A549 (cell line): ENCODE measurements at regions not wholly inside any gene's neighbourhood (a gene's known extent, or its start where the extent isn't known, plus 50 kb on each side); places are given as distances from the start of the nearest gene placed in this dataset.

ENCODE experiments used
- CHD2 ChIP-seq: fragments of 150-350 bp; IDR thresholded peaks from 2 replicates; pipeline ENCODE4 v1.6.1; 2014; ENCODE audit warnings: low read length; ENCODE audit not compliant: partially characterized antibody
- EP300 ChIP-seq, 2 experiments: fragments of >200 bp; sonication (Bioruptor Twin); formaldehyde crosslinking; IDR thresholded peaks; 2 replicates in 1 of 2; 3 replicates in 1 of 2; pipeline ENCODE4 v1.6.1; 2016 to 2017
- HDAC2 ChIP-seq: fragments of 200-600 bp; sonication (generic); IDR thresholded peaks from 2 replicates; pipeline ENCODE4 v1.6.1; 2016
- POLR2A ChIP-seq: IDR thresholded peaks from 2 replicates; pipeline ENCODE4 v1.6.1; 2012; ENCODE audit warnings: mild to moderate bottlenecking, low read length
- SMC3 ChIP-seq: fragments of >200 bp; sonication (Bioruptor Twin); formaldehyde crosslinking; IDR thresholded peaks from 3 replicates; pipeline ENCODE4 v1.6.1; 2018; ENCODE audit warnings: inconsistent platforms
- TF ChIP-seq, protein P1 (sequence below): fragments of 450-650 bp; IDR thresholded peaks from 2 replicates; pipeline ENCODE4 v1.6.1; 2014; ENCODE audit warnings: antibody characterized with exemption
- TF ChIP-seq, protein P2 (sequence below): fragments of >200 bp; sonication (Bioruptor Twin); formaldehyde crosslinking; IDR thresholded peaks from 3 replicates; pipeline ENCODE4 v1.5.1; 2016
- TF ChIP-seq, protein P3 (sequence below): IDR thresholded peaks from 2 replicates; pipeline ENCODE4 v1.6.1; 2012
- TF ChIP-seq, protein P4 (sequence below): fragments of 200-600 bp; sonication (generic); IDR thresholded peaks from 2 replicates; pipeline ENCODE4 v1.6.1; 2016; ENCODE audit warnings: antibody characterized with exemption, mild to moderate bottlenecking, moderate library complexity
- TF ChIP-seq, protein P5 (sequence below): fragments of 150-350 bp; IDR thresholded peaks from 2 replicates; pipeline ENCODE4 v1.6.1; 2014; ENCODE audit warnings: low read depth, mild to moderate bottlenecking, low read length

DNA sequence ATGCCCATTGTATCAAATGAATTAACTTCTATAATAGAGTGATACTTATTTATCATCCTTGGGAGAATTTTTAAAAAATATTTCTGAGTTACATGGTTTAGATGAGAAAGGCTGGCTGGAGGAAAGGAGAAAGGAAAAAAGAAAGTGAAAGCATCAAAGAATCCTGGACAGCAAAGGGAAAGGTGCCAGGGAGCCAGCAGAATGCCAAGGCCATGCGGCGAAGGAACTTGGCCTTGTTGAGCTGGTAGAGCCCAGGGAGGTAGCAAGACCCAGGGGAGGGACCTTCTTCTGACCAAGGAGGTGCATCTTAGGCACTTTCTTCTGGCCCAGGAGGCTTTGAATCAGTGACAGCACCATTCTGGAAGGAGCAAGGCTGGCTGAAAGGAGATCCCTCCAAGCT lies 240.5 kb downstream of the ENC1 start:
- TF ChIP-seq, protein P1, sequence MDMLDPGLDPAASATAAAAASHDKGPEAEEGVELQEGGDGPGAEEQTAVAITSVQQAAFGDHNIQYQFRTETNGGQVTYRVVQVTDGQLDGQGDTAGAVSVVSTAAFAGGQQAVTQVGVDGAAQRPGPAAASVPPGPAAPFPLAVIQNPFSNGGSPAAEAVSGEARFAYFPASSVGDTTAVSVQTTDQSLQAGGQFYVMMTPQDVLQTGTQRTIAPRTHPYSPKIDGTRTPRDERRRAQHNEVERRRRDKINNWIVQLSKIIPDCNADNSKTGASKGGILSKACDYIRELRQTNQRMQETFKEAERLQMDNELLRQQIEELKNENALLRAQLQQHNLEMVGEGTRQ, result no peak
- TF ChIP-seq SMC3 (no peak), EP300 (IDR thresholded peaks at IDR 0.05) (no peak), HDAC2 (no peak), CHD2 (no peak), POLR2A (no peak)
- TF ChIP-seq, protein P2, sequence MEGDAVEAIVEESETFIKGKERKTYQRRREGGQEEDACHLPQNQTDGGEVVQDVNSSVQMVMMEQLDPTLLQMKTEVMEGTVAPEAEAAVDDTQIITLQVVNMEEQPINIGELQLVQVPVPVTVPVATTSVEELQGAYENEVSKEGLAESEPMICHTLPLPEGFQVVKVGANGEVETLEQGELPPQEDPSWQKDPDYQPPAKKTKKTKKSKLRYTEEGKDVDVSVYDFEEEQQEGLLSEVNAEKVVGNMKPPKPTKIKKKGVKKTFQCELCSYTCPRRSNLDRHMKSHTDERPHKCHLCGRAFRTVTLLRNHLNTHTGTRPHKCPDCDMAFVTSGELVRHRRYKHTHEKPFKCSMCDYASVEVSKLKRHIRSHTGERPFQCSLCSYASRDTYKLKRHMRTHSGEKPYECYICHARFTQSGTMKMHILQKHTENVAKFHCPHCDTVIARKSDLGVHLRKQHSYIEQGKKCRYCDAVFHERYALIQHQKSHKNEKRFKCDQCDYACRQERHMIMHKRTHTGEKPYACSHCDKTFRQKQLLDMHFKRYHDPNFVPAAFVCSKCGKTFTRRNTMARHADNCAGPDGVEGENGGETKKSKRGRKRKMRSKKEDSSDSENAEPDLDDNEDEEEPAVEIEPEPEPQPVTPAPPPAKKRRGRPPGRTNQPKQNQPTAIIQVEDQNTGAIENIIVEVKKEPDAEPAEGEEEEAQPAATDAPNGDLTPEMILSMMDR, result no peak
- TF ChIP-seq, protein P3, sequence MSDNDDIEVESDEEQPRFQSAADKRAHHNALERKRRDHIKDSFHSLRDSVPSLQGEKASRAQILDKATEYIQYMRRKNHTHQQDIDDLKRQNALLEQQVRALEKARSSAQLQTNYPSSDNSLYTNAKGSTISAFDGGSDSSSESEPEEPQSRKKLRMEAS, result no peak
- TF ChIP-seq, protein P4, sequence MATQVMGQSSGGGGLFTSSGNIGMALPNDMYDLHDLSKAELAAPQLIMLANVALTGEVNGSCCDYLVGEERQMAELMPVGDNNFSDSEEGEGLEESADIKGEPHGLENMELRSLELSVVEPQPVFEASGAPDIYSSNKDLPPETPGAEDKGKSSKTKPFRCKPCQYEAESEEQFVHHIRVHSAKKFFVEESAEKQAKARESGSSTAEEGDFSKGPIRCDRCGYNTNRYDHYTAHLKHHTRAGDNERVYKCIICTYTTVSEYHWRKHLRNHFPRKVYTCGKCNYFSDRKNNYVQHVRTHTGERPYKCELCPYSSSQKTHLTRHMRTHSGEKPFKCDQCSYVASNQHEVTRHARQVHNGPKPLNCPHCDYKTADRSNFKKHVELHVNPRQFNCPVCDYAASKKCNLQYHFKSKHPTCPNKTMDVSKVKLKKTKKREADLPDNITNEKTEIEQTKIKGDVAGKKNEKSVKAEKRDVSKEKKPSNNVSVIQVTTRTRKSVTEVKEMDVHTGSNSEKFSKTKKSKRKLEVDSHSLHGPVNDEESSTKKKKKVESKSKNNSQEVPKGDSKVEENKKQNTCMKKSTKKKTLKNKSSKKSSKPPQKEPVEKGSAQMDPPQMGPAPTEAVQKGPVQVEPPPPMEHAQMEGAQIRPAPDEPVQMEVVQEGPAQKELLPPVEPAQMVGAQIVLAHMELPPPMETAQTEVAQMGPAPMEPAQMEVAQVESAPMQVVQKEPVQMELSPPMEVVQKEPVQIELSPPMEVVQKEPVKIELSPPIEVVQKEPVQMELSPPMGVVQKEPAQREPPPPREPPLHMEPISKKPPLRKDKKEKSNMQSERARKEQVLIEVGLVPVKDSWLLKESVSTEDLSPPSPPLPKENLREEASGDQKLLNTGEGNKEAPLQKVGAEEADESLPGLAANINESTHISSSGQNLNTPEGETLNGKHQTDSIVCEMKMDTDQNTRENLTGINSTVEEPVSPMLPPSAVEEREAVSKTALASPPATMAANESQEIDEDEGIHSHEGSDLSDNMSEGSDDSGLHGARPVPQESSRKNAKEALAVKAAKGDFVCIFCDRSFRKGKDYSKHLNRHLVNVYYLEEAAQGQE, result no peak
- TF ChIP-seq, protein P5, sequence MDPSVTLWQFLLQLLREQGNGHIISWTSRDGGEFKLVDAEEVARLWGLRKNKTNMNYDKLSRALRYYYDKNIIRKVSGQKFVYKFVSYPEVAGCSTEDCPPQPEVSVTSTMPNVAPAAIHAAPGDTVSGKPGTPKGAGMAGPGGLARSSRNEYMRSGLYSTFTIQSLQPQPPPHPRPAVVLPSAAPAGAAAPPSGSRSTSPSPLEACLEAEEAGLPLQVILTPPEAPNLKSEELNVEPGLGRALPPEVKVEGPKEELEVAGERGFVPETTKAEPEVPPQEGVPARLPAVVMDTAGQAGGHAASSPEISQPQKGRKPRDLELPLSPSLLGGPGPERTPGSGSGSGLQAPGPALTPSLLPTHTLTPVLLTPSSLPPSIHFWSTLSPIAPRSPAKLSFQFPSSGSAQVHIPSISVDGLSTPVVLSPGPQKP, result no peak
